ENCODE measurements at regions not wholly inside any gene's neighbourhood (a gene's known extent, or its start where the extent isn't known, plus 50 kb on each side); places are given as distances from the start of the nearest gene placed in this dataset.

GRCh38 chr12:16870845-16871244 lies 264.9 kb upstream of the LMO3 start:
- no peak for DNase-seq
- no peaks in the 10 kb centered on the region for H3K9me3 ChIP-seq (ENCODE audit: severe bottlenecking)
- H3K36me3 ChIP-seq, result no peaks in the 10 kb centered on the region
- TF ChIP-seq CTCF (IDR thresholded peaks at IDR 0.05; ENCODE audit: low read depth, low read length), result no peak
- H3K27me3 ChIP-seq (ENCODE audit: insufficient read depth, low read depth, severe bottlenecking), result no peaks in the 10 kb centered on the region
- H3K27ac ChIP-seq, result no peak overlapping the region
- H3K4me3 ChIP-seq (ENCODE audit: low read depth, low read length), result no peak overlapping the region

GRCh38 chr12:16863742-16864141 lies 257.8 kb upstream of the LMO3 start:
- no peak for TF ChIP-seq CTCF (IDR thresholded peaks at IDR 0.05; ENCODE audit: low read depth, low read length)
- Histone ChIP-seq H3K4me3 (ENCODE audit: low read depth, low read length) (no peak overlapping the region), H3K27me3 (ENCODE audit: insufficient read depth, low read depth, severe bottlenecking) (no peaks in the 10 kb centered on the region), H3K9me3 (ENCODE audit: severe bottlenecking) (no peaks in the 10 kb centered on the region), H3K36me3 (no peaks in the 10 kb centered on the region), H3K27ac (no peak overlapping the region)
- no peak for DNase-seq

- no peak for DNase-seq
- Histone ChIP-seq H3K27me3 (ENCODE audit: insufficient read depth, low read depth, severe bottlenecking) (no peaks in the 10 kb centered on the region), H3K9me3 (ENCODE audit: severe bottlenecking) (no peaks in the 10 kb centered on the region), H3K4me3 (ENCODE audit: low read depth, low read length) (no peak overlapping the region), H3K36me3 (no peaks in the 10 kb centered on the region), H3K27ac (no peak overlapping the region; the same call in 1 of the 2 replicates)
- no peak for TF ChIP-seq CTCF (IDR thresholded peaks at IDR 0.05; ENCODE audit: low read depth, low read length)
Measured at GRCh38 chr12:16857456-16857923, 251.5 kb upstream of the LMO3 start.

- Histone ChIP-seq H3K36me3 (no peaks in the 10 kb centered on the region), H3K9me3 (ENCODE audit: severe bottlenecking) (no peaks in the 10 kb centered on the region), H3K27me3 (ENCODE audit: insufficient read depth, low read depth, severe bottlenecking) (no peaks in the 10 kb centered on the region), H3K27ac (no peak overlapping the region), H3K4me3 (ENCODE audit: low read depth, low read length) (no peak overlapping the region)
- DNase-seq, result no peak
- TF ChIP-seq CTCF (IDR thresholded peaks at IDR 0.05; ENCODE audit: low read depth, low read length), result no peak
Measured at GRCh38 chr12:16854465-16854864, 248.5 kb upstream of the LMO3 start.

- TF ChIP-seq CTCF (IDR thresholded peaks at IDR 0.05; ENCODE audit: low read depth, low read length), result no peak
- no peaks in the 10 kb centered on the region for H3K36me3 ChIP-seq
- DNase-seq, result no peak
Measured at GRCh38 chr12:16849473-16849872, 243.5 kb upstream of the LMO3 start.

GRCh38 chr12:16844875-16845274 lies 238.9 kb upstream of the LMO3 start:
- no peaks in the 10 kb centered on the region for H3K27me3 ChIP-seq (ENCODE audit: insufficient read depth, low read depth, severe bottlenecking)
- H3K4me3 ChIP-seq (ENCODE audit: low read depth, low read length), result no peak overlapping the region
- H3K9me3 ChIP-seq (ENCODE audit: severe bottlenecking), result peaks cover 3% of the 10 kb centered on the region
- DNase-seq, result no peak
- 0 out of 2 replicates have a peak, but pooled peaks have one; percentile 4 for TF ChIP-seq CTCF (IDR thresholded peaks at IDR 0.05; ENCODE audit: low read depth, low read length)
- H3K36me3 ChIP-seq, result no peaks in the 10 kb centered on the region
- no peak overlapping the region for H3K27ac ChIP-seq

More at GRCh38 chr12:16849473-16849872, 243.5 kb upstream of the LMO3 start:
- peaks cover 3% of the 10 kb centered on the region for H3K9me3 ChIP-seq (ENCODE audit: severe bottlenecking)
- H3K27me3 ChIP-seq (ENCODE audit: insufficient read depth, low read depth, severe bottlenecking), result no peaks in the 10 kb centered on the region
- no peak overlapping the region for H3K27ac ChIP-seq
- H3K4me3 ChIP-seq (ENCODE audit: low read depth, low read length), result no peak overlapping the region
